ENCODE measurements at regions not wholly inside any gene's neighbourhood (a gene's known extent, or its start where the extent isn't known, plus 50 kb on each side); places are given as distances from the start of the nearest gene placed in this dataset.

- in situ Hi-C loops (cut with HindIII; ENCODE audit: low pct_unique_long_range_greater_than_20kb, low sequenced_read_pairs): no loop called here
- no peaks in the 10 kb centered on the region for H3K36me3 ChIP-seq (ENCODE audit: control insufficient read depth, insufficient read depth, low read length)
- BruUV-seq (replicated peaks): no TSS peak
- no peaks in the 10 kb centered on the region for H3K9me3 ChIP-seq (ENCODE audit: control insufficient read depth, insufficient read depth, low read depth, low read length)
- DNase-seq (ENCODE audit: low read depth, low spot score) (peak; percentile 99), ATAC-seq (peak; percentile 93)
- intact Hi-C loops (cut with micrococcal nuclease; ENCODE audit: unreplicated experiment): loop anchor here (2.0 to 10.0 kb wide), 2 partner anchors 99 to 151 kb away; no protein-coding TSS in a partner anchor
- ChIA-PET CTCF (no interaction called here), POLR2A (interaction anchor here (0.7 to 2.0 kb wide), 2 partner anchors 49 to 65 kb away, joined by 6 to 9 read pairs; partner anchors contain the start of gene SLC4A7)
- H3K4me1 ChIP-seq (ENCODE audit: control insufficient read depth, insufficient read depth, low read length): peaks cover 45% of the 10 kb centered on the region
- TF ChIP-seq REST (IDR thresholded peaks at IDR 0.05; ENCODE audit: insufficient read depth in 1 of 2, low read depth in 2 of 2, low read length in 1 of 2) (peak; percentile 33 to 56; a peak in 2 of 4 replicates), CTCF (IDR thresholded peaks at IDR 0.05) (no peak), POLR2AphosphoS5 (IDR thresholded peaks at IDR 0.05; ENCODE audit: low read depth, low read length) (peak; percentile 77; the same call in 1 of the 2 replicates), SIN3A (IDR thresholded peaks at IDR 0.05; ENCODE audit: borderline replicate concordance, insufficient read depth, low read depth, low read length) (no peak), TCF7L2 (IDR thresholded peaks at IDR 0.05; ENCODE audit: low read depth, low read length) (peak; percentile 69)
- H3K4me3 ChIP-seq (ENCODE audit: low read depth in 2 of 2, low read length in 2 of 2): peak overlapping the region; percentile 2 to 31; a peak in 2 of 4 replicates
- no peaks in the 10 kb centered on the region for H3K27me3 ChIP-seq (ENCODE audit: control insufficient read depth, insufficient read depth, low read length)
- peak overlapping the region; percentile 99 for H3K27ac ChIP-seq (ENCODE audit: low read length)
Measured at GRCh38 chr3:27533718-27534573, 49.8 kb upstream of the SLC4A7 start.

Data from Panc1 (cell line).